GM13977 (cell line): ENCODE measurements at regions not wholly inside any gene's neighbourhood (a gene's known extent, or its start where the extent isn't known, plus 50 kb on each side); places are given as distances from the start of the nearest gene placed in this dataset.

Experiments used
- DNase-seq: peaks from one replicate; pipeline ENCODE4 v3.0.0; 2012; ENCODE audit warnings: low spot score
- CTCF ChIP-seq: IDR thresholded peaks from 2 replicates; pipeline ENCODE4 v1.5.1; 2012; ENCODE audit warnings: mild to moderate bottlenecking, control low read depth; ENCODE audit not compliant: insufficient read depth; ENCODE audit errors: extremely low read depth, missing control alignments
- in situ Hi-C: fragments of 300-500 bp; cut with MboI; formaldehyde crosslinking; loops from one replicate; pipeline ENCODE4 v1.12.0; 2022; ENCODE audit warnings: low sequenced_read_pairs, low pct_unique_long_range_greater_than_20kb, mixed read lengths, inconsistent platforms; ENCODE audit not compliant: unreplicated experiment

DNA sequence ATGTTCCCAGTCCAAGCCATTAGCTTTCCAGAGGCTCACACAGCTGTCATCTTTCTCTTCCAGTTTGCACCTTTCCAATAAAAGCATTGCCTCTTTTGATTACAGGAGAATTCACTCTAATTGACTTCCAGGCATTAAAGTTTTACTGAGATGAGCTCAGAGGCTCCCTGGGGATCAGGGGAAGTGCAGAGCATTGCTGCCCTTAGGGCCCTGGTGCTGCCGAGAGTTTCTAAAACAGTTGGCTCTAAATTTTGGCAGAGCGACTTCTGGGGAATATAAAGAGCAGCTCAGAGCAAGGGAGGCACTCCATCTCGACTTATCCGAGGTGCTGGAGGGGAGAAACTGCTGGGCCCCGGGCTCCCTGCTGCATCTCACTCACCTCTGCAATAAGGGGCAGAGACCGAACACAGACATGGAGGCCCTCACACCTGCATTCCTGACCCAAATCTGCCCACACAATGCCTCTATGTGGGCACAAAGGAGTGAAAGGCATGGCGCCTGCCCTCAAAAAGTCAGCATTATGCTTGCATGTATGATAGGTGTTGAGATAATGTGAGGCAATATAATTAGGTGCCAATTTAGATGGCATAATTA, 61.7 kb downstream of the SCN11A start:
- no peak for TF ChIP-seq CTCF
- in situ Hi-C loops, result no loop called here

DNA sequence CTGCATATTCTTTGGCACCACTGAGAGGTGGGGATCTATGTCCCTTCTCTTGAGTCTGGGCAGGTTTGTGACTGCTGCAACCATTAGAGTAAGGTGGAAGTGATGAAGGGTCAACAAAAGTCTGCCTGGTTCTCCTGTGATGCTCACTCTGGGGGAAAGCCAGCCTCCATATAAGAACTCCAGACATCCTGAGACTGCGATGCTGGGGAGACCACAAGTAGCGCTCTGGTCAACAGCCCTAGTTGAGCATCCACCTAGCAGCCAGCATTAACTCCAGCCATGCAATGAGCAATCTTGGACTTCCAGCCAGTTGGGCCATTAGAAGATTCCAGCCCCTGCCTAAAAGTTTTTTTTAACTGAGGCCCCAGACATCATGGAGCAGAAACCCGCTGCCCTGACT, 62.8 kb downstream of the SCN11A start:
- no peak for TF ChIP-seq CTCF
- no peak for DNase-seq
- in situ Hi-C loops, result no loop called here

More for the DNA sequence above, 61.7 kb downstream of the SCN11A start:
- no peak for DNase-seq

GRCh38 chr3:38987456-38987855, 64.3 kb downstream of the SCN11A start:
- in situ Hi-C loops, result no loop called here
- no peak for TF ChIP-seq CTCF
- DNase-seq, result no peak

GRCh38 chr3:38986901-38987300, 64.8 kb downstream of the SCN11A start:
- no peak for TF ChIP-seq CTCF
- no peak for DNase-seq
- in situ Hi-C loops, result no loop called here

DNA sequence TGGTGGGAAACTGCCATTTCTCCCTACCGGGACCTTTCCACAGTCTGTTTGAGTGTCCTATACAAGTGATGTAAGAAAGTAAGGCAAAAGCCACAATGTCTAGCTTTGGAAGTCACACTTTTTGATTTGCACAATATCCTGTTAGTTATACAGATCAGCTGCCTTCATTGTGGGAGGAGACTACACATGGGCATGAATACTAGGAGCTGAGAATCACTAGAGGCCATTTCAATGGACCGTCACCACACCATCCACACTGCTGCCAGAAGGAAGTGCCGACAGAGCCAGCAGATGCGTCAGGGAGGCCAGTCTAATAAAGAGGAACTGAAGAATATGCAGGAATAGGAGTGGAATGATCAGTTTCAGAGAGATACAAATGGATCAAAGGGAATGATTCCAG, 65.8 kb downstream of the SCN11A start:
- TF ChIP-seq CTCF, result no peak
- no peak for DNase-seq
- in situ Hi-C loops, result no loop called here

DNA sequence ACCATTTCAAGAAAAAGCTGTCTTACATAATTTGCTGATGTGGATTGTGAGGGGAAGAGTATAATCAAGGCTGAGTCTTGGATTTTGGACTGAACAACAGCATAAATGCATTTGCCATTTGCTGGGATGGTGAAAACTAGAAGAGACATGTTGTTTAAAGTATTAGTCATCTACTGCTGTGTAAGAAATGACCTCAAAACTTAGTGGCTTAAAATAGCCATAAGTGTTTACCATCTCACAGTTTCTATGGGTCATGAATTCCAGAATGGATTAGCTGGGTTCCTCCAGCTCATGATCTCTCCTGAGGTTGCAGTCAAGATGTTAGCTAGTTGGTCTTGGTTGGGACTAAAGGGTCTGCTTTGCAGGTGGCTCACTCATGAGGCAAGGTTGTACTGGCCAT, 66.2 kb downstream of the SCN11A start:
- TF ChIP-seq CTCF, result no peak
- in situ Hi-C loops, result no loop called here
- DNase-seq, result no peak

GRCh38 chr3:38984731-38985130, 67.0 kb downstream of the SCN11A start:
- DNase-seq, result no peak
- in situ Hi-C loops, result no loop called here

More at GRCh38 chr3:38984731-38985130, 67.0 kb downstream of the SCN11A start:
- TF ChIP-seq CTCF, result no peak
